ENCODE measurements at regions not wholly inside any gene's neighbourhood (a gene's known extent, or its start where the extent isn't known, plus 50 kb on each side); places are given as distances from the start of the nearest gene placed in this dataset.

GRCh38 chr2:33903215-33903614, 304.1 kb upstream of the FAM98A start:
- ChIA-PET POLR2A (no interaction called here), CTCF (no interaction called here)
- H3K36me3 ChIP-seq (ENCODE audit: insufficient read depth, low read length), result no peaks in the 10 kb centered on the region
- H3K9me3 ChIP-seq (ENCODE audit: control insufficient read depth in 1 of 2, insufficient read depth in 1 of 2, low read length in 2 of 2), result peaks cover 0 to 7% of the 10 kb centered on the region in 2 experiments
- Mint-ChIP-seq H3K9me3 (peaks cover 4% of the 10 kb centered on the region), H3K27ac (no peak overlapping the region), H3K4me1 (ENCODE audit: low read depth) (no peaks in the 10 kb centered on the region), H3K4me3 (no peak overlapping the region), H3K27me3 (no peaks in the 10 kb centered on the region), H3K36me3 (ENCODE audit: low read depth) (no peaks in the 10 kb centered on the region)
- H3K4me1 ChIP-seq (ENCODE audit: insufficient read depth, low read length), result no peaks in the 10 kb centered on the region
- no peaks in the 10 kb centered on the region for H3K27me3 ChIP-seq (ENCODE audit: control insufficient read depth in 1 of 2, insufficient read depth in 2 of 2, low read length in 2 of 2)
- H3K27ac ChIP-seq (ENCODE audit: low read depth in 1 of 2, low read length in 2 of 2), result no peak overlapping the region
- no peak for DNase-seq
- intact Hi-C loops (cut with DNase I, micrococcal nuclease), result no loop called here
- no peak for ATAC-seq (ENCODE audit: poor library complexity)
- no peak overlapping the region for H3K4me3 ChIP-seq (ENCODE audit: low read length)
- no peak for TF ChIP-seq CTCF (IDR thresholded peaks at IDR 0.05)

- CTCF ChIA-PET, result no interaction called here
- no peak overlapping the region for H3K27ac ChIP-seq (ENCODE audit: low read depth in 1 of 2, low read length in 2 of 2)
- peaks cover 4% of the 10 kb centered on the region for H3K9me3 Mint-ChIP-seq
- intact Hi-C loops (cut with DNase I, micrococcal nuclease), result no loop called here
- H3K4me3 Mint-ChIP-seq, result no peak overlapping the region
- TF ChIP-seq CTCF (IDR thresholded peaks at IDR 0.05), result no peak
- H3K27me3 ChIP-seq (ENCODE audit: control insufficient read depth in 1 of 2, insufficient read depth in 2 of 2, low read length in 2 of 2), result no peaks in the 10 kb centered on the region
- DNase-seq (no peak), ATAC-seq (ENCODE audit: poor library complexity) (no peak)
- no peak overlapping the region for H3K4me3 ChIP-seq (ENCODE audit: low read length)
- peaks cover 0 to 7% of the 10 kb centered on the region in 2 experiments for H3K9me3 ChIP-seq (ENCODE audit: control insufficient read depth in 1 of 2, insufficient read depth in 1 of 2, low read length in 2 of 2)
- H3K36me3 Mint-ChIP-seq (ENCODE audit: low read depth), result no peaks in the 10 kb centered on the region
- POLR2A ChIA-PET, result no interaction called here
- no peak overlapping the region for H3K27ac Mint-ChIP-seq
- no peaks in the 10 kb centered on the region for H3K4me1 Mint-ChIP-seq (ENCODE audit: low read depth)
- no peaks in the 10 kb centered on the region for H3K4me1 ChIP-seq (ENCODE audit: insufficient read depth, low read length)
- H3K27me3 Mint-ChIP-seq, result no peaks in the 10 kb centered on the region
- H3K36me3 ChIP-seq (ENCODE audit: insufficient read depth, low read length), result no peaks in the 10 kb centered on the region
Measured at GRCh38 chr2:33900610-33901009, 301.5 kb upstream of the FAM98A start.

DNA sequence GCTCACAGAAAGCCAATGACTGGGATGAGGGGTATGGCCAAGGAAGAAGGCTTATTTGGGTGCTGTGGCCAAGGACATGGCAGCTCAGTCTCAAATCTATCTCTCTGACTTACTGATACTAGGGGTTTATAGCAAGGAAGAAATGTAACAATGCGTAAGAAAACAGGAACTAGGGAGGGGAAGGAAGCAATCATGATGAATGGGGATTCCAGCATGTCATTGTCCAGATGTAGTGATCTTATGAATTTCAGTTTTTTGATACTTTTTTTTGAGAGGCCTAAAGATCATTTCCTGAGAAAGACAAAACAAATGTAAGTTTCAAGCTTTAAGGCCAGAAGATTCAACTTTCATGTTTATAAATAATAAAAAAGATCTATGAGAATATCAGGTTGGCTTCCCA, 298.6 kb upstream of the FAM98A start:
- ATAC-seq (ENCODE audit: poor library complexity) (no peak), DNase-seq (no peak)
- Histone ChIP-seq H3K36me3 (ENCODE audit: insufficient read depth, low read length) (no peaks in the 10 kb centered on the region), H3K27ac (ENCODE audit: low read depth in 1 of 2, low read length in 2 of 2) (no peak overlapping the region), H3K9me3 (ENCODE audit: control insufficient read depth in 1 of 2, insufficient read depth in 1 of 2, low read length in 2 of 2) (no peaks in the 10 kb centered on the region), H3K4me1 (ENCODE audit: insufficient read depth, low read length) (no peaks in the 10 kb centered on the region), H3K4me3 (ENCODE audit: low read length) (no peak overlapping the region), H3K27me3 (ENCODE audit: control insufficient read depth in 1 of 2, insufficient read depth in 2 of 2, low read length in 2 of 2) (no peaks in the 10 kb centered on the region)
- Mint-ChIP-seq H3K27me3 (no peaks in the 10 kb centered on the region), H3K9me3 (no peaks in the 10 kb centered on the region), H3K4me3 (no peak overlapping the region), H3K27ac (no peak overlapping the region), H3K36me3 (ENCODE audit: low read depth) (no peaks in the 10 kb centered on the region), H3K4me1 (ENCODE audit: low read depth) (no peaks in the 10 kb centered on the region)
- POLR2A ChIA-PET, result no interaction called here
- CTCF ChIA-PET, result no interaction called here
- intact Hi-C loops (cut with DNase I, micrococcal nuclease), result no loop called here
- TF ChIP-seq CTCF (IDR thresholded peaks at IDR 0.05), result no peak

All from CD4-positive, alpha-beta T cell (primary cell).